Right ventricle myocardium inferior (tissue), 1 donor: ENCODE measurements at regions not wholly inside any gene's neighbourhood (a gene's known extent, or its start where the extent isn't known, plus 50 kb on each side); places are given as distances from the start of the nearest gene placed in this dataset.

Experiments used
- ATAC-seq: fragments of 200-7000 bp; cut with Tn5 transposase; one replicate; pipeline ENCODE4 v1.9.1; 2020; ENCODE audit warnings: mild to moderate bottlenecking, moderate library complexity
- DNase-seq: peaks from one replicate; pipeline ENCODE4 v3.0.0; 2021; ENCODE audit errors: missing footprints
- intact Hi-C: fragments of 100-400 bp; cut with DNase I; formaldehyde crosslinking; loops from one replicate; pipeline ENCODE4 v1.11.0; 2022
- donor health status: DM: no; HTN: yes; CAD: no; lungs with severe emphysema.

- ATAC-seq (no peak), DNase-seq (no peak)
- intact Hi-C loops, result no loop called here
Observed at GRCh38 chr18:38458698-38459097, 893.1 kb upstream of the CELF4 start.

GRCh38 chr18:38456253-38456652 is 890.7 kb upstream of the CELF4 start:
- intact Hi-C loops, result no loop called here
- ATAC-seq, result no peak
- no peak for DNase-seq

- ATAC-seq, result no peak
- intact Hi-C loops, result no loop called here
Observed at GRCh38 chr18:38454764-38455469, 889.3 kb upstream of the CELF4 start.

GRCh38 chr18:38453880-38454279 is 888.3 kb upstream of the CELF4 start:
- intact Hi-C loops, result no loop called here
- ATAC-seq, result no peak
- no peak for DNase-seq

More at GRCh38 chr18:38454764-38455469, 889.3 kb upstream of the CELF4 start:
- DNase-seq, result no peak

GRCh38 chr18:38450876-38451275 is 885.3 kb upstream of the CELF4 start:
- no peak for ATAC-seq
- DNase-seq, result no peak
- intact Hi-C loops, result no loop called here

GRCh38 chr18:38445804-38446145 is 880.2 kb upstream of the CELF4 start:
- intact Hi-C loops, result no loop called here
- DNase-seq, result no peak
- no peak for ATAC-seq

- ATAC-seq (no peak), DNase-seq (no peak)
- intact Hi-C loops, result no loop called here
Observed at GRCh38 chr18:38444971-38445803, 879.6 kb upstream of the CELF4 start.

GRCh38 chr18:38427736-38428135 is 862.1 kb upstream of the CELF4 start:
- ATAC-seq, result no peak
- DNase-seq, result no peak
- intact Hi-C loops, result no loop called here

GRCh38 chr18:38427234-38427633 is 861.6 kb upstream of the CELF4 start:
- ATAC-seq, result no peak
- intact Hi-C loops, result no loop called here
- DNase-seq, result no peak

- intact Hi-C loops, result no loop called here
- DNase-seq, result no peak
- no peak for ATAC-seq
Observed at GRCh38 chr18:38421872-38422615, 856.4 kb upstream of the CELF4 start.

- ATAC-seq (no peak), DNase-seq (no peak)
- intact Hi-C loops, result no loop called here
Observed at GRCh38 chr18:38421021-38421420, 855.4 kb upstream of the CELF4 start.

GRCh38 chr18:38420611-38421010 is 855.0 kb upstream of the CELF4 start:
- intact Hi-C loops, result no loop called here
- ATAC-seq (no peak), DNase-seq (no peak)

GRCh38 chr18:38415811-38416210 is 850.2 kb upstream of the CELF4 start:
- DNase-seq (no peak), ATAC-seq (no peak)
- intact Hi-C loops, result no loop called here

- DNase-seq (no peak), ATAC-seq (no peak)
- intact Hi-C loops, result no loop called here
Observed at GRCh38 chr18:38413193-38413592, 847.6 kb upstream of the CELF4 start.

- no peak for ATAC-seq
- no peak for DNase-seq
- intact Hi-C loops, result no loop called here
Observed at GRCh38 chr18:38406607-38407006, 841.0 kb upstream of the CELF4 start.

- intact Hi-C loops, result no loop called here
- ATAC-seq (no peak), DNase-seq (no peak)
Observed at GRCh38 chr18:38402509-38402908, 836.9 kb upstream of the CELF4 start.

GRCh38 chr18:38397094-38397493 is 831.5 kb upstream of the CELF4 start:
- ATAC-seq (no peak), DNase-seq (no peak)
- intact Hi-C loops, result no loop called here

- DNase-seq (no peak), ATAC-seq (no peak)
- intact Hi-C loops, result no loop called here
Observed at GRCh38 chr18:38386146-38386545, 820.5 kb upstream of the CELF4 start.

GRCh38 chr18:38369772-38370690 is 804.4 kb upstream of the CELF4 start:
- ATAC-seq, result no peak
- intact Hi-C loops, result no loop called here
- DNase-seq, result no peak
